ENCODE measurements at regions not wholly inside any gene's neighbourhood (a gene's known extent, or its start where the extent isn't known, plus 50 kb on each side); places are given as distances from the start of the nearest gene placed in this dataset.
"Not testable (repeated sequence)": the region's sequence is repeated elsewhere in the genome, so short reads cannot be mapped to it uniquely, and the experiment has no call there.

GRCh38 chr10:21285742-21286331, 239.6 kb downstream of the SKIDA1 start:
- no peak for DNase-seq

- DNase-seq: no peak
These were observed 240.3 kb downstream of the SKIDA1 start for GRCh38 chr10:21285207-21285606.

DNA sequence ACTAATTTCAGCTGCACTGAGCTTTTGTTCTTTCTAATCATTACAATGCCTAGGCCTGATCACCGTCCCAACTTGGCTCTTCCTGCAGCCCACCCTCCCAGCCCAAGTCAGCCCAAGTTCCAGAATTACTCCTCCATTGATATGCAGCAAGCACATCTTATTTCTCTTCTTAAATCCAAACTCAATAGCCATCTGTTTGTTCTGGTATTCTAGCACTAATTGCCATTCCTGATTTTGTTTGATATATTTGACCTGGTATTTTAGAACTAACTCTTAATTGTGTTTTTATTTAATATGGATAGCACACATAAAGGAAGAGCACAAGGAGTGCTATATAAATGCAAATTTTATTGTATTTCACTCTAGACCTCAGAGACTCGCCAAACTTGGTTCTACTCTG, 241.2 kb downstream of the SKIDA1 start:
- DNase-seq: no peak

- not testable (repeated sequence) for DNase-seq
These were observed 242.4 kb downstream of the SKIDA1 start for GRCh38 chr10:21283053-21283452.

- DNase-seq: no peak
These were observed 243.6 kb downstream of the SKIDA1 start for GRCh38 chr10:21281765-21282484.

GRCh38 chr10:21280971-21281572, 244.4 kb downstream of the SKIDA1 start:
- no peak for DNase-seq

GRCh38 chr10:21280037-21280436, 245.4 kb downstream of the SKIDA1 start:
- DNase-seq: no peak

- DNase-seq: no peak
These were observed 246.3 kb downstream of the SKIDA1 start for GRCh38 chr10:21279217-21279575.

DNA sequence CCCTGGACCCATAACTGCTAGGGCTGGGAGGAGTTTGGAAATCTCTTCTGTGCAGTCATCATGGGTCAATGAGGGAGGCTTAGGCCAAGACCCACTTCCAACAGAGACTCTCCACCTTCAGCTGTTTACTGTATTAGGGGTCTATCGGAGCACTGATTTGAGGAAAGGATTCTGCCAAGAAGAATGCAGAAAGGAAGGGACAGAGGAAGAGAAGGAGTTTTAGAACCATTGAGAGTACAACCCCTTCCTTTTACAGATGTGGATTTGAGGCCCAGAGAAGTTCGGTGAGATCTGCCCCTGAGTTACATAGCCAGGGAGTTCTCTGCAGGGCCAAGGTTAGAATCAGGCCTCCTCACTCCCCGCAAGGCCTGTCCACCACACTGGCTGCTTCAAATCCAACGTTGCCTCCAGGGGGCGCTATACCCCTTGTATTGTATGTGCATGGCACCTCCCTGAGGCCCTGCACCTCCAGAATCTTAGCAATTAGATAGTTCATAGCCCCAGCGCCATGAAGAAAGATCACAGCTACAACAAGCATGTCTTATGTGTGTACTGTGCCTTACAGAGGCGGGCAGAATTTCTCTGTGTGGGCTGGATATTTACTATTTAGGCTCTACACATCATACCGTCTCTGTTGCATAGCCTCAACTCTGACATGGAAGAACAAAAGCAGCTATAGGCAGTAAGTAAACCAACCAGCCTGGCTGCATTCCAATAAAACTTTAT, 246.8 kb downstream of the SKIDA1 start:
- peak; percentile 76 for DNase-seq

GRCh38 chr10:21273400-21273968, 252.0 kb downstream of the SKIDA1 start:
- DNase-seq: no peak

DNA sequence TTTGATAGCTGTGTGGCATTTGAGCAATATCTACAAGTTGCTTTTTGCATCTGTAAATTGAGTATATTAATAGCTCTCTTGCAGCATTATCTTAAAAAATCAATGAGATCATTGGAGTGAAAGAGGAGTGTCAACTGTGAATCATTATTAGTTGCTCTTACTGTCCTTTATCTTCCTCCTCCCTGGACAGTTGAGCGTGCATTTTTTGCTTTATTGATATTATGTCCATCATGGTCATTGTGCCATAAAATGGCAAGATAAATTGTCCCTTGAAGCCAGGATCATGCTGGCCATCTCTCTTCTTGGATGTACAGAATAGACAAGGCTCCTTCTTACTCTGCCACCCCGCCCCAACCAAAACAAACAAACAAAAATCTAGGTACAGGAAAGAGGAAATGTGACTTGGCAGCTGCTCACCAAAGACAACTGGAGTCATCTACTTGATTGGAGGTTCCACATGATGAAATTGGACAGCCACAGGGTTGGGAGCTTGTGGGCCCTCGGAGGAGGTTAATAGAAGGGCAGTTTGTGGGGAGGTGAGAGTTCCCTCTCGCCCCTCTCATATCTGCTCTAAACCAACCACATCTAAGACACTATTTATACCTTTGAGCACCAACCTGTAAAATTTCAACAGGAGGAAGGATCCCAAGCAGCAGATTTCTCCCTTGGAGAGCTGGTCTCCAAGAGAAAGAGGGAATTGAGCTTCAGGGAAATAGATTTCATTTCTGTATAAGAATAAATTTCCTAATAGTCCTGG, 252.7 kb downstream of the SKIDA1 start:
- DNase-seq: no peak

DNA sequence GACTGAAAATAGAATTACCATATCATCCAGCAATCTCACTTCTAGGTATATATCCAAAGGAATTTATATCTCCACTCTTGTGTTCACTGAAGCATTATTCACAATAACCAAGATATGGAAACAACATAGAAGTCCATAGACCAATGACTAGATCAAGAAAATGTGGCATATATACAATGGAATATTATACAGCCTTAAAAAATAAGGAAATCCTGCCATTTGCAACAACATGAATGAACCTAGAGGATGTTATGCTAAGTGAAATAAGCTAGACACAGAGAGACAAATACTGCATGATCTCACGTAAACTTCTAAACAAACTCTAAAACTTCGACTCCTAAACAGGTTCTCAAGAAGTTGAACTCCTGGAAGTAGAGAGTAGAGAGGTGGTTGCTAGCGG, 254.5 kb downstream of the SKIDA1 start:
- DNase-seq: no peak

GRCh38 chr10:21269289-21269688, 256.2 kb downstream of the SKIDA1 start:
- no peak for DNase-seq

DNA sequence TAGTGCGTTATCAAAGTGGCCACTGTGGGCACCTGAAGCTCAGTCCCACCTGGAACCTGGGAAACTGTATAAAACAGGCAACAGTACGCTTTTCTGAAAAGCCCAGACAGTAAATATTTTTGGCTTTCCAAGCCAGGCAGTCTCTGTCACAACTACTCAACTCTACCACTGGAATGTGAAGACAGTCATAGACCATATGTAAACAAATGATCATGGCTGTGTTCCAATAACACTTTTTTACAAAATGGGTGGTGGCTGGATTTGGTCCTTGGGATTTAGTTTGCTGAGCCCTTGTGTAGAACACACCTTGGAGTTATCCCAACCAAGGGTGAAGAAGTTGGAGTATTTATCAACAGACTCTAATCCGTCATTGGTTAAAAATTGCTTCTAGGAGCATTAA, 259.9 kb downstream of the SKIDA1 start:
- DNase-seq: no peak

DNA sequence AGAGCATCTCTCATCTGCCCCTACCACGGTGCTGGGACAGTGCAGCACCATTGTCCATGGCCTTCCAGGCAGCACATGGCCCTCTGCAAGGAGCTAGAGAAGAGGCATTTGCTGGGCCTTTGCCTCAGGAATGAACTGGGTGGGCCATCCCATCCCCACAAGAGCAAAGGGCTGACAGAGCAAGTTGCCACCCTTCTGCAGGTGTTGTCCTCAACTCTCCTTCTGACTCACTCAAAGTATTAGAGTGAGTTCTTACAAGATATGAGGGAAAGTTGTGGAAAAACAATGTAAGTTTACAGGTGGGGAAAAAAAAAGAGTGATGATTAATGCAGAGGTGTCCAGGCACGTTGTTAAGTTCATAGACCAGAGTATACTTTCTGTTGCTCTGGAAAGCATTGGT, 261.2 kb downstream of the SKIDA1 start:
- no peak for DNase-seq

DNA sequence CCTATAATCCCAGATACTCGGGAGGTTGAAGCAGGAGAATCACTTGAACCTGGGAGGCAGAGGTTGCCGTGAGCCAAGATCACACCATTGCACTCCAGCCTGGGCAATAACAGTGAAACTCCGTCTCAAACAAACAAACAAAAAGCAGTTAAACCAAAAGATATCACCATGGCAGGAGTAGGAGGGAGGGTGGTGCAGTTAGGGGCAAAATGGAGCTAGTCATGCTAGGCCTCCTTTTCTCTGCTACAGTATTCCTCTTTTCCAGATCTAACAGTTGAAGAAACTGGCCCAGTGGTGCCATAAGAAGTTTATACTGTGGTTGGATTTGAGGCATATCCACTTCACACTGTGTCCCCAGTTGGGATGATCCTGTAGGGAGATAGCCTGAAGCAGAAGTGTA, 261.6 kb downstream of the SKIDA1 start:
- DNase-seq: no peak

DNA sequence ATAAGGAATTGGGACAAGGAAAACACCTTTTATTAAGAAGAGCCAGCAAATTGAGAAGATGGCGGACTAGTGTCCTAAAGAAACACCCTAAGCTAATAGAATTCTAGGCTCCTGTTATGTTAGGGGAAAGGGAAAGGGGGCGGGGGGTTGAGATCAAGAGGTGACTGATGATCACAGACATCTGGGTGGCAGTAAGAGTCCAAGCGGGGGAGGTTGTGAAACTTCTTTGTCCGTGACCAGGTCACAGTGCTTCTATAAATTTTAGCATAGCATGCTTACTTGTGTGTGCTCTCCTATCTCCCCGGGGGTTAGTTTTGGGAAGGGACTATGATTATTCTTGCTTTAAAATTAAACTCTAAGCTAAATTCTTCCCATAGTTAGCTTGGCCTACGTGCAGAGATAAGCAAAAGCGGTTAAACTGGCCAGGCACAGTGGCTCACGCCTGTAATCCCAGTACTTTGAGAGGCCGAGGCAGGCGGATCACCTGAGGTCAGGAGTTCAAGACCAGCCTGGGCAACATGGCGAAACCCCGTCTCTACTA, 262.1 kb downstream of the SKIDA1 start:
- DNase-seq: no peak

DNA sequence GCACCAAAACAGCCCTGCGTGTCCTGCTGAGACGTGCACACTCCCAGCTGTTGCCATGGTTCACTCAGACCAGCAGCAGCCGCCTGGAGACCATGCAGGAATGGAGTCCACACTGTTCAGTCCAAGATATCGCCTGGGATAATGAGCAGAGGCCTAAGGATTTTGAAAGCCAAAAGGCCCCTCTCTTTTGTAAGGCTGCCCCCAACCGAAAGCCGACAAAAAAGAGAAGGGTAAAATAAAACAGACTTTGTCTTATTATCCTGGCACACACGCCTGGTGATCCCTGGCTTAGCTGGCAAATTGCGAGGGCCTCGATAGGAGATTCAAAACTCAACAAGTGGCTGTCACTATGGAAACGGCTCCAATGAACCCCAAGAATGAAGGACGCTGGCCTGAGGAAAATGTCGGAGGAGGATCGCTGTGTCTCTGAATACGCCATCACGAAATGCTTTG, 263.6 kb downstream of the SKIDA1 start:
- no peak for DNase-seq

- no peak for DNase-seq
These were observed 264.9 kb downstream of the SKIDA1 start for GRCh38 chr10:21260506-21261149.

GRCh38 chr10:21260066-21260465, 265.4 kb downstream of the SKIDA1 start:
- DNase-seq: no peak

DNA sequence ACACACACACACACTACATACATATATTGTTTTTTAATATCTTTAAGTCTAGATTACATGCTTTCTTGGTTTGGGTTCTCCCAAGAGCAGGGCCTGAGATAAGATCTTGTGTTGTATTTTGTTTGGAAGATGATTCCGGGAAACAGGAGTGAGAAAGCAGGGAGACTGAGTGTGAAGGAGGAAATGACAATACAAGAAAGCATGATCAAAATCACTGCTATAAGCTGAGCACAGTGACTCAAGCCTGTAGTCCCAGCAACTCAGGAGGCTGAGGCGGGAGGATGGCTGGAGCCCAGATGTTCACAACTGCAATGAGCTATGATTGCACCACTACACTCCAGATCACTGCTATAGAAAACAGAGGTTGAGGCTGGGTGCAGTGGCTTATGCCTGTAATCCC, 267.6 kb downstream of the SKIDA1 start:
- DNase-seq: no peak

- no peak for DNase-seq
These were observed 268.3 kb downstream of the SKIDA1 start for GRCh38 chr10:21257191-21257590.
